ENCODE measurements at regions not wholly inside any gene's neighbourhood (a gene's known extent, or its start where the extent isn't known, plus 50 kb on each side); places are given as distances from the start of the nearest gene placed in this dataset.

GRCh38 chr14:101440496-101440895 lies 120.8 kb upstream of the DIO3 start:
- POLR2A ChIA-PET, result interaction anchor here (0.5 to 0.6 kb wide), 2 partner anchors 51 to 335 kb away, joined by 3 read pairs; no protein-coding TSS in a partner anchor
- H3K4me1 ChIP-seq (ENCODE audit: control insufficient read depth, insufficient read depth, low read length), result no peaks in the 10 kb centered on the region

DNA sequence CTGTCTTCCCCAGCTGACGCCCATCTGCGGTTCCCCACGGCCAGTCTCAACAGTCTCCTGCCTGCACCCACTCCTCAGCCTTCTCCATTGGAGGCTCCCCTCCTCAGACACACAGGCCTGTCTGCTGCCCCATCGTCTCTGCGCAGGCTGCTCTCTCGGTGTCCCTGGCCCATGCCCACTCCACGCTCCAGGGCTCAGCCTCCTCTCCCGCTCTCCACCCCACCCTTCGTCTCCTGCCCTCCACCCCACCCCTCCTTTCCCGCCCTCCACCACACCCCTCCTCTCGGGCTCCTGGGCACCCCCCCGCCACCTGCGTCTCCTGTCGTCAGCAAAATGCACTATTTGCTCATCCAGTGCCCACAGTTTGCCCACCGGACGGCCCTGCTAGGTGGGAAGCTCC lies 119.6 kb upstream of the DIO3 start:
- Histone ChIP-seq H3K4me3 (ENCODE audit: low read depth in 2 of 2, low read length in 2 of 2) (no peak overlapping the region), H3K9me3 (ENCODE audit: control insufficient read depth, insufficient read depth, low read depth, low read length) (no peaks in the 10 kb centered on the region), H3K27me3 (ENCODE audit: control insufficient read depth, insufficient read depth, low read length) (no peaks in the 10 kb centered on the region), H3K4me1 (ENCODE audit: control insufficient read depth, insufficient read depth, low read length) (no peaks in the 10 kb centered on the region), H3K27ac (ENCODE audit: low read length) (no peak overlapping the region), H3K36me3 (ENCODE audit: control insufficient read depth, insufficient read depth, low read length) (no peaks in the 10 kb centered on the region)
- ChIA-PET POLR2A (no interaction called here), CTCF (no interaction called here)
- no TSS peak for BruUV-seq (replicated peaks)
- DNase-seq (ENCODE audit: low read depth, low spot score) (no peak), ATAC-seq (no peak)
- in situ Hi-C loops (cut with HindIII; ENCODE audit: low pct_unique_long_range_greater_than_20kb, low sequenced_read_pairs) (no loop called here), intact Hi-C loops (cut with micrococcal nuclease; ENCODE audit: unreplicated experiment) (no loop called here)
- TF ChIP-seq TCF7L2 (IDR thresholded peaks at IDR 0.05; ENCODE audit: low read depth, low read length) (no peak), SIN3A (IDR thresholded peaks at IDR 0.05; ENCODE audit: borderline replicate concordance, insufficient read depth, low read depth, low read length) (no peak), POLR2AphosphoS5 (IDR thresholded peaks at IDR 0.05; ENCODE audit: low read depth, low read length) (no peak), CTCF (IDR thresholded peaks at IDR 0.05) (no peak)
- TF ChIP-seq, protein P1, sequence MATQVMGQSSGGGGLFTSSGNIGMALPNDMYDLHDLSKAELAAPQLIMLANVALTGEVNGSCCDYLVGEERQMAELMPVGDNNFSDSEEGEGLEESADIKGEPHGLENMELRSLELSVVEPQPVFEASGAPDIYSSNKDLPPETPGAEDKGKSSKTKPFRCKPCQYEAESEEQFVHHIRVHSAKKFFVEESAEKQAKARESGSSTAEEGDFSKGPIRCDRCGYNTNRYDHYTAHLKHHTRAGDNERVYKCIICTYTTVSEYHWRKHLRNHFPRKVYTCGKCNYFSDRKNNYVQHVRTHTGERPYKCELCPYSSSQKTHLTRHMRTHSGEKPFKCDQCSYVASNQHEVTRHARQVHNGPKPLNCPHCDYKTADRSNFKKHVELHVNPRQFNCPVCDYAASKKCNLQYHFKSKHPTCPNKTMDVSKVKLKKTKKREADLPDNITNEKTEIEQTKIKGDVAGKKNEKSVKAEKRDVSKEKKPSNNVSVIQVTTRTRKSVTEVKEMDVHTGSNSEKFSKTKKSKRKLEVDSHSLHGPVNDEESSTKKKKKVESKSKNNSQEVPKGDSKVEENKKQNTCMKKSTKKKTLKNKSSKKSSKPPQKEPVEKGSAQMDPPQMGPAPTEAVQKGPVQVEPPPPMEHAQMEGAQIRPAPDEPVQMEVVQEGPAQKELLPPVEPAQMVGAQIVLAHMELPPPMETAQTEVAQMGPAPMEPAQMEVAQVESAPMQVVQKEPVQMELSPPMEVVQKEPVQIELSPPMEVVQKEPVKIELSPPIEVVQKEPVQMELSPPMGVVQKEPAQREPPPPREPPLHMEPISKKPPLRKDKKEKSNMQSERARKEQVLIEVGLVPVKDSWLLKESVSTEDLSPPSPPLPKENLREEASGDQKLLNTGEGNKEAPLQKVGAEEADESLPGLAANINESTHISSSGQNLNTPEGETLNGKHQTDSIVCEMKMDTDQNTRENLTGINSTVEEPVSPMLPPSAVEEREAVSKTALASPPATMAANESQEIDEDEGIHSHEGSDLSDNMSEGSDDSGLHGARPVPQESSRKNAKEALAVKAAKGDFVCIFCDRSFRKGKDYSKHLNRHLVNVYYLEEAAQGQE (IDR thresholded peaks at IDR 0.05; ENCODE audit: insufficient read depth in 1 of 2, low read depth in 2 of 2, low read length in 1 of 2), result no peak

More at GRCh38 chr14:101440496-101440895, 120.8 kb upstream of the DIO3 start:
- H3K27ac ChIP-seq (ENCODE audit: low read length), result no peak overlapping the region
- no peak overlapping the region for H3K4me3 ChIP-seq (ENCODE audit: low read depth in 2 of 2, low read length in 2 of 2)
- H3K36me3 ChIP-seq (ENCODE audit: control insufficient read depth, insufficient read depth, low read length), result no peaks in the 10 kb centered on the region
- BruUV-seq (replicated peaks), result no TSS peak
- DNase-seq (ENCODE audit: low read depth, low spot score), result no peak
- H3K27me3 ChIP-seq (ENCODE audit: control insufficient read depth, insufficient read depth, low read length), result no peaks in the 10 kb centered on the region
- intact Hi-C loops (cut with micrococcal nuclease; ENCODE audit: unreplicated experiment), result no loop called here
- CTCF ChIA-PET, result no interaction called here
- TF ChIP-seq SIN3A (IDR thresholded peaks at IDR 0.05; ENCODE audit: borderline replicate concordance, insufficient read depth, low read depth, low read length) (no peak), TCF7L2 (IDR thresholded peaks at IDR 0.05; ENCODE audit: low read depth, low read length) (no peak), CTCF (IDR thresholded peaks at IDR 0.05) (no peak), POLR2AphosphoS5 (IDR thresholded peaks at IDR 0.05; ENCODE audit: low read depth, low read length) (no peak)
- TF ChIP-seq, protein P1 (IDR thresholded peaks at IDR 0.05; ENCODE audit: insufficient read depth in 1 of 2, low read depth in 2 of 2, low read length in 1 of 2), result no peak
- no peaks in the 10 kb centered on the region for H3K9me3 ChIP-seq (ENCODE audit: control insufficient read depth, insufficient read depth, low read depth, low read length)
- ATAC-seq, result no peak
- in situ Hi-C loops (cut with HindIII; ENCODE audit: low pct_unique_long_range_greater_than_20kb, low sequenced_read_pairs), result no loop called here

Data from Panc1 (cell line).